Activated CD4-positive, alpha-beta T cell treated with anti-CD3 and anti-CD28 coated beads, Interleukin-2, amount 10 ng/mL, durations not matched to agents 24 days and 14 days (primary cell): ENCODE measurements at regions not wholly inside any gene's neighbourhood (a gene's known extent, or its start where the extent isn't known, plus 50 kb on each side); places are given as distances from the start of the nearest gene placed in this dataset.
"Not testable (repeated sequence)": the region's sequence is repeated elsewhere in the genome, so short reads cannot be mapped to it uniquely, and the experiment has no call there.

Experiments
- DNase-seq: peaks from one replicate; pipeline ENCODE4 v3.0.0; 2022
- H3K27ac Mint-ChIP-seq: one replicate; pipeline ENCODE4 v1.8.0; 2022; ENCODE audit warnings: mild to moderate bottlenecking, mixed read lengths
- H3K27me3 Mint-ChIP-seq: one replicate; pipeline ENCODE4 v1.8.0; 2022; ENCODE audit warnings: mixed read lengths
- H3K36me3 Mint-ChIP-seq: one replicate; pipeline ENCODE4 v1.8.0; 2022; ENCODE audit warnings: low read depth, mild to moderate bottlenecking, mixed read lengths
- H3K4me1 Mint-ChIP-seq: one replicate; pipeline ENCODE4 v1.8.0; 2021; ENCODE audit warnings: mixed read lengths
- H3K4me3 Mint-ChIP-seq: one replicate; pipeline ENCODE4 v1.8.0; 2022; ENCODE audit warnings: mild to moderate bottlenecking, moderate library complexity, mixed read lengths
- H3K9me3 Mint-ChIP-seq: one replicate; pipeline ENCODE4 v1.8.0; 2021; ENCODE audit warnings: mixed read lengths
- intact Hi-C: fragments of 100-400 bp; cut with micrococcal nuclease; formaldehyde crosslinking; loops from one replicate; pipeline ENCODE4 v1.15.1; 2023

DNA sequence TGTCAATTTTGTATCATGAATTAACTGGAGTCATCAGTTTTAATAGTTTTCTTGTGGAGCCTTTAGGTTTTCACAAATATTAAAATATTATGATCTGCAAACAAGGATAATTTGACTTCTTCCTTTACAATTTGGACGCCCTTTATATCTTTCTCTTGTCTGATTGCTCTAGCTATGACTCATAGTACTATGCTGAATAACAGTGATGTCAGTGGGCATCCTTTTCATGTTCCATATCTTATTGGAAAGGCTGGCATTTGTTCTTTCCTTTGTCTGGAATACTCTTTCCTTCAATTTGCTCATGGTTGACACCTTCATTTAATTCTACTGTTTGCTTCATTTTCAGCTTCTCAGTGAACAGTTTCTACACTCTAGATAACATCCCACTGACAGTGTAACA is 1129.3 kb downstream of the SLITRK5 start:
- Mint-ChIP-seq H3K36me3 (no peaks in the 10 kb centered on the region), H3K9me3 (no peaks in the 10 kb centered on the region), H3K27ac (no peak overlapping the region), H3K27me3 (no peaks in the 10 kb centered on the region), H3K4me1 (no peaks in the 10 kb centered on the region), H3K4me3 (no peak overlapping the region)
- DNase-seq: no peak
- intact Hi-C loops: no loop called here

DNA sequence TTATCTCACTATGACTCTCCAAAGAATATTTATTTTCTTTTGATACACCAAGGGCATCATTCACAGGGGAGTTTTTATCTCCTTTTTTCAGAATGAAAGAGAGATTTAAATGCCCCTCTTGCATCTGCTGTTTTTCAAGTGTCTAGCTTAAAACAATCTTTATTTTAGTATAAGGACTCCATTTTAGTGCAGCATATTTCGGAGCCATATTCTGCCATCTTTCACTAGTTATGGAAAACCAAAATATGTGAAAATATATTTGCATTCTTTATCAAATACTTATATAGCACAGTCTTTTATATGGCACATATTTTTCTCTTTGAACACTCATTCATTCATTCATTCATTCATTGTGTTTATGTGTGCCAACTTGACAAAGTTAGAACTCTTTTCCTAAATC is 1130.2 kb downstream of the SLITRK5 start:
- Mint-ChIP-seq H3K4me1 (no peaks in the 10 kb centered on the region), H3K27me3 (no peaks in the 10 kb centered on the region), H3K27ac (no peak overlapping the region), H3K36me3 (no peaks in the 10 kb centered on the region), H3K9me3 (no peaks in the 10 kb centered on the region), H3K4me3 (no peak overlapping the region)
- intact Hi-C loops: no loop called here
- DNase-seq: no peak

DNA sequence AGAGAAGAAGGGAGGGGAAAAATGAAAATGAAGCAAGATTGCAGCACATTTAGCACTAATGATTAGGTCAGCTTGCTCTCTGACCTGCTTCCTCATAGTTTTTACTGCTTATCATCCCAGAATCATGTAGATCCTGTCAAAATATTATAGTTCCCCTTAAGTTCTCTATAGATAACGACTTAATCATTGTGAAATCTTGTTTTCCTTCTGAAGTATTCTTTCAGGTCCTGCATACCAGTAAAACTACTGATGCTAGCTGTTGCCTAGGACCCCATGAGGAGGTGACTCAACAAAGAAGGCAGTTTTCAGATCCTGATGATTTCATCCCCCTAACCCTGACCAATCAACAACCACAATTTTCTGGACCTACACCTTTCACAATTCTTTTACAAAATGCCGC is 1131.7 kb downstream of the SLITRK5 start:
- H3K27ac Mint-ChIP-seq: no peak overlapping the region
- intact Hi-C loops: no loop called here
- no peaks in the 10 kb centered on the region for H3K4me1 Mint-ChIP-seq
- DNase-seq: no peak
- H3K9me3 Mint-ChIP-seq: no peaks in the 10 kb centered on the region
- H3K36me3 Mint-ChIP-seq: no peaks in the 10 kb centered on the region
- H3K4me3 Mint-ChIP-seq: no peak overlapping the region
- H3K27me3 Mint-ChIP-seq: no peaks in the 10 kb centered on the region

DNA sequence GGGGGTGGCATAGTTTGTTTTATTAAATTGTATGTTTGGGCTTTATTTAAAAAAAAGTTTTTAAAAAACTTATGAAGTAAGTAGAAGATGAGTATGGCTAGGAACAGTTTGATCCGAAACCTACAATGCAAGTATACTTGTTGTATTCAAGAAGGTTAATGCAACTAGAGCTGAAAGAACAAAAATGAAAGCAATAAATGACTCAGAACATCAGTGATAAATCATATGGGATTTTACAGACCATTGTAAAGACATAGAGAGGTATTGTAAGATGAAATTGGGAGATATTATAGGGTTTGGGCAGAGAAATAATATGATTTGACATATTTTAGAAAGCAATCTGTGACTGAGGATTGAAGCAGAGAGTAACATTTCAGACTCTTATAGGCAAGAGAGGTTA is 1135.3 kb downstream of the SLITRK5 start:
- intact Hi-C loops: no loop called here
- no peak for DNase-seq
- Mint-ChIP-seq H3K9me3 (peaks cover 5% of the 10 kb centered on the region), H3K4me1 (no peaks in the 10 kb centered on the region), H3K27ac (no peak overlapping the region), H3K4me3 (no peak overlapping the region), H3K36me3 (no peaks in the 10 kb centered on the region), H3K27me3 (no peaks in the 10 kb centered on the region)

DNA sequence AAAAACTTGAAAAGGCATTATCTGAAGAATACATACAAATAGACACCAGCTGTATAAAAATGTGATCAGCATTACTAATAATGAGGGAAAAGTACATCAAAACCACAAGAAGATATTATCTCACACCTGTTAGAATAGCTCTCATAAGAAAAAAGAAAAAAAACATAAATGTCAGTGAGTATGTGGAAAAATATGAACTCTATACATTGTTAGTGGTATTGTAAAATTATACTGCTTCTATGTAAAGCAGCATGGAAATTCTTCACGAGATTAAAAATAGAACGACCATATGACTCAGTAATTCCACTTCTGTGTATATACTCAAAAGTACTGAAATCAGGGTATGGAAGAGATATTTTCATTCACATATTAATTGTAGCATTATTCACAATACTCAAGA is 1146.4 kb downstream of the SLITRK5 start:
- no peak overlapping the region for H3K4me3 Mint-ChIP-seq
- H3K36me3 Mint-ChIP-seq: no peaks in the 10 kb centered on the region
- no peaks in the 10 kb centered on the region for H3K27me3 Mint-ChIP-seq
- intact Hi-C loops: no loop called here
- H3K9me3 Mint-ChIP-seq: peaks cover 3% of the 10 kb centered on the region
- no peak overlapping the region for H3K27ac Mint-ChIP-seq
- no peak for DNase-seq
- no peaks in the 10 kb centered on the region for H3K4me1 Mint-ChIP-seq

DNA sequence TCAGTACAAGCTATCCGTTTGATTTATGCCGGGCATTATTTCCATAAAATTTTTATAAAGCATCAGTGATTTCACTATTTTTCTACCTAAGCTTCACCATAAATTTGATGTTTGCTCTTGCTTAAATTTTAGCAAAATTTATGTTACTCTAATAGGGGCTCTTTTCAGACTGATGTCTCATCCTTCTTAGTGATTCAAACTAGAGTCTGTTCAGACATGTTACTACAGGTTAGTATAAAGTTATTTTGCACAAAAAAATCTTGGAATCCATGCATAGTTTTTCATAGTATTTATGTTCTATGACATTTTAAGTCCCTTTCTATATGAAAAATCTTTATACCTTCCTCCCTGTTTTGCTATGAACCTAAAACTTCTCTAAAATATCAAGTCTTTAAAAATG is 1151.9 kb downstream of the SLITRK5 start:
- Mint-ChIP-seq H3K9me3 (no peaks in the 10 kb centered on the region), H3K27ac (no peak overlapping the region), H3K4me1 (no peaks in the 10 kb centered on the region), H3K36me3 (no peaks in the 10 kb centered on the region), H3K27me3 (no peaks in the 10 kb centered on the region), H3K4me3 (no peak overlapping the region)
- DNase-seq: no peak
- intact Hi-C loops: no loop called here

DNA sequence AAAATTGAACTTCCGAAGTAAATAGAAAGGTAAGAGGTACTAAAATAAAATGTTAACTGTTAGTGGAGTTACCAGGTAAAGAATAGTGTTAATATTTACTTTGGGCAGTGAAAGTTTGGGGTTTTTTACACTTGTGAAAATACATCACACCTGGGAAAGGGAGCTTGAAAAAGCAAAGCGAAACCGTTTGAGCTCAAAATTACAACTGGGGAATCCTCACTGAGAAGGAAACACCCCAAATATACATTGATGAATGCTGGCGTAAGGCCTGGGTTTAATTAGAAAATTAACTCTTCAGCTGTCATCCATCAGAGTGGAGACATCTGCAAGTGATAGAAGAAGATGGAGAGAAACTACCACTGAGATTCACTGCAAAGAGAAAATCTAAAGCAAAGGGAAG is 1153.0 kb downstream of the SLITRK5 start:
- Mint-ChIP-seq H3K27me3 (no peaks in the 10 kb centered on the region), H3K36me3 (no peaks in the 10 kb centered on the region), H3K4me1 (no peaks in the 10 kb centered on the region), H3K9me3 (no peaks in the 10 kb centered on the region), H3K27ac (no peak overlapping the region), H3K4me3 (no peak overlapping the region)
- DNase-seq: no peak
- intact Hi-C loops: no loop called here

DNA sequence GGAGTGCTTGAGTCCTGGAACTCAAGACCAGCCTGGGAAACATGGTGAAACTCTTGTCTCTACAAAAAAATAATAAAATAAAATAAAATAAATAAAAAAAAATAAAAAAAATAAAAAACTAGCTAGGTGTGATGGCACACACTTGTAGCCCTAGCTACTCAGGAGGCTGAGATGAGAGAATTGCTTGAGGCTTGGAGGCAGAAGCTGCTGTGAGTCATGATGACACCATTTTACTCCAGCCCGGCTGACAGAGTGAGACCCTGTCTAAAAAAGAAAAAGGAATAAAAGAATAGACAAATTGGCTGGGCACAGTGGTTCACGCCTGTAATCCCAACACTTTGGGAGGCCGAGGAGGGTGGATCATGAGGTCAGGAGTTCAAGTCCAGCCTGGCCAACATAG is 1168.9 kb downstream of the SLITRK5 start:
- no peak overlapping the region for H3K4me3 Mint-ChIP-seq
- no peaks in the 10 kb centered on the region for H3K27me3 Mint-ChIP-seq
- H3K36me3 Mint-ChIP-seq: no peaks in the 10 kb centered on the region
- no peaks in the 10 kb centered on the region for H3K4me1 Mint-ChIP-seq
- DNase-seq: no peak
- H3K27ac Mint-ChIP-seq: no peak overlapping the region
- peaks cover 8% of the 10 kb centered on the region for H3K9me3 Mint-ChIP-seq
- intact Hi-C loops: no loop called here

DNA sequence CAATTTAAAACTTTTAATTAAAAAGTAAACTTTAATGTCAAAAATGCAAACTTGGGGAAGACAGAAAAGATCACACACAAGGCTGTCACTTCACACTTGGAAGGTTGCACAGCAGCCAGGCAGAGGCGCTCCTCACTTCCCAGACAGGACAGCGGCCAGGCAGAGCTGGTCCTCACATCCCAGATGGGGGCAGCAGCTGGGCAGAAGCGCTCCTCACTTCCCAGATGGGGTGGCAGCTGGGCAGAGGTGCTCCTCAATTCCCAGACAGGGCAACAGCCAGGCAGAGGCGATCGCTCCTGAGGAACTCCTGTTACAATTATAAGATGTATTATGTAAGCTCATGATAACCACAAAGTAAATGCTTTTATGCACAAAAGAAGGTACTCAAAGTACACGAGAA is 1181.1 kb downstream of the SLITRK5 start:
- DNase-seq, H3K36me3 Mint-ChIP-seq, H3K4me1 Mint-ChIP-seq, H3K27ac Mint-ChIP-seq, H3K9me3 Mint-ChIP-seq, H3K4me3 Mint-ChIP-seq, intact Hi-C loops, H3K27me3 Mint-ChIP-seq: not testable (repeated sequence)

DNA sequence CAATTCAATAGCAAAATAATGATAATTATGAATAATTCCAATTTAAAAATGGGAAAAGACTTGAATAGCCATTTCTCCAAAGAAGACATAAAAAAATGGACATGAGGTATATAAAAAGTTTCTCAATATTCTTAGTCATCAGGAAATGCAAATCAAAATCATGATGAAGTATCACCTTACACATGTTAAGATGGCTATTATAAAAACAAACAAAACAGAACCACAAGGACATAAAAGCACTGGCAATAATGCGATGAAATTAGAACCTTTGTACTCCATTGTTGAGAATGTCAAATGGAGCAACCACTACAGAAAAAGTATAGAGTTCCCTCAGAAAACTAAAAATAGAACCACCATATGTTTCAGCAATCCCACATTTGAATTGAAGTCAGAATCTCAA is 1186.1 kb downstream of the SLITRK5 start:
- DNase-seq: no peak
- no peaks in the 10 kb centered on the region for H3K4me1 Mint-ChIP-seq
- intact Hi-C loops: no loop called here
- no peaks in the 10 kb centered on the region for H3K9me3 Mint-ChIP-seq
- no peaks in the 10 kb centered on the region for H3K27me3 Mint-ChIP-seq
- no peak overlapping the region for H3K4me3 Mint-ChIP-seq
- H3K27ac Mint-ChIP-seq: no peak overlapping the region
- H3K36me3 Mint-ChIP-seq: no peaks in the 10 kb centered on the region

DNA sequence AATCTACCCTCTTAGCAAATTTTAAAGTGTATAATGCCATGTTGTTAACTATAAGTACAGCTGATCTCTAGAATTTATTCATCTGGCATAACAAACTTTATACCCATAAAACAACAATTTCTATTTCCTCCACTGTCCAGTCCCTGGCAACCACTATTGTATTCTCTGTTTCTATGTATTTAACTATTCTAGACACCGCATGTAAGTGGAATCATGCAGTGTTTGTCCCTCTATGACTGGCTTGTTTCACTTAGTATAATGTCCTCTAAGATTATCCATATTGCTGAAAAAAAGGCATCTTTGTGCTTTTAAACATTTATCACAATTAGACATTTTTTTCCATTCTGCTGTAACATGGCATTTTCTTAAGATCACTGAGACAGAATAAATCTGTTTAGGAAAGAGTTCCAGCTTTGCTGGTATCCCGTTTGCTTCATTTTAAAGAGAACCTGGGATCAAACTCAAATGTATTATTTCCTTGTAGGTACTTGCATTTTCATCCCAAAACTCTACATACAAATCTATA is 1191.0 kb downstream of the SLITRK5 start:
- Mint-ChIP-seq H3K27ac (no peak overlapping the region), H3K9me3 (no peaks in the 10 kb centered on the region), H3K4me1 (no peaks in the 10 kb centered on the region), H3K27me3 (no peaks in the 10 kb centered on the region), H3K36me3 (no peaks in the 10 kb centered on the region), H3K4me3 (no peak overlapping the region)
- intact Hi-C loops: no loop called here
- DNase-seq: no peak

DNA sequence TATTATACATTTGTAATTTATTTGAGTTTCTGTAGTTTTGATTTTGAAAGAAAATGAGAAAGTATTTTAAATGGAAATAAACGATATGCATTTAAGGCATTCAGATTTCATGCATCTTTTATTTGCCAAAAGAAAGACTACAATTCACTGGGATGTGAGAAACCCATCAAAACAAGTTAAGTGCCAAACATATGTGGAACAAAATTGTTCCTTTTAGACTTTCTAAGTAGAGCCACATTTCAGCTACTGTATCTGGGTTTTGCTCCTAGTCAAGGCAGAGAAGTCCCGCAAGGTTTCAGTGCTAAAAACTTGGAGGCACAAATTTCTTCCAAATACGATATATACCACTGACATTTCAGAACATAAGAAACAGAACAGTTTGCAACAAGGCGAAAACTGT is 1191.9 kb downstream of the SLITRK5 start:
- Mint-ChIP-seq H3K36me3 (no peaks in the 10 kb centered on the region), H3K4me3 (no peak overlapping the region), H3K27ac (no peak overlapping the region), H3K9me3 (no peaks in the 10 kb centered on the region), H3K4me1 (no peaks in the 10 kb centered on the region), H3K27me3 (no peaks in the 10 kb centered on the region)
- DNase-seq: no peak
- intact Hi-C loops: no loop called here

DNA sequence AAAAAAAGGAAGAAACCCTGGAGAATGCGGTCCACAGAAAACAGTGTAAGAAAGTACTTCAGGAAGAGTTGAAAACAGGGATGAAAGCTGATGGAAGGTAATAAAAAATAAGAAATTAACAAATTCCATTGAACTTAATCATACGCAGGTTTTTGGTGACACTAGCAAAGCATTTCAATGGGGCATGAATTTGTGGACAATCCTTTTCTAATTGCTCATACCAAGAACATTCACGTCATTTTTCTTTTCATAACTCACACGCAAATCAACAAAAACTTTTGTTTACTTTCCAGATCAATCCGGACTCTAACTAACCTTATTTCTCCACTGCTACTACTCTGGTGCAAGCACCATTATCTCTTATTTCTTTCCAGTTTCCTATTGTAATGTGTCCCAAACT is 1195.0 kb downstream of the SLITRK5 start:
- H3K4me3 Mint-ChIP-seq: no peak overlapping the region
- no peak overlapping the region for H3K27ac Mint-ChIP-seq
- DNase-seq: no peak
- no peaks in the 10 kb centered on the region for H3K4me1 Mint-ChIP-seq
- no peaks in the 10 kb centered on the region for H3K27me3 Mint-ChIP-seq
- no peaks in the 10 kb centered on the region for H3K9me3 Mint-ChIP-seq
- intact Hi-C loops: no loop called here
- no peaks in the 10 kb centered on the region for H3K36me3 Mint-ChIP-seq

DNA sequence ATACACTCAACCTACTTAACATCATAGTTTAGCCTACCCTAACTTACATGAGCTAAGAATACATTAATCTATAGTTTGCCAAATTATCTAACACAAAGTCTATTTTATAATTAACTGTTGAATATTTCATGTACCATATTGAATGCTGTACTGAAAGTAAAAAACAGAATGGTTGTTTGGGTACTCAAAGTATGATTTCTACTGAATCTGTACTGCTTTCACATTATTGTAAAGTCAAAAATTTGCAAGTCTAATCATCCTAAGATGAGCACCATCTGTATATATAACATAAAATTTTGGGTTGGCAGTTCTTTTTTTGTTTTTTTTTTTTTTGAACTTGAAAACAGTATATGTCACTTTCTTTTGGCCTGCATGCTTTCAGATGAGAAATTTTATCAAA is 1212.6 kb downstream of the SLITRK5 start:
- H3K36me3 Mint-ChIP-seq: no peaks in the 10 kb centered on the region
- H3K27me3 Mint-ChIP-seq: no peaks in the 10 kb centered on the region
- H3K4me1 Mint-ChIP-seq: no peaks in the 10 kb centered on the region
- intact Hi-C loops: no loop called here
- no peak overlapping the region for H3K4me3 Mint-ChIP-seq
- no peak overlapping the region for H3K27ac Mint-ChIP-seq
- H3K9me3 Mint-ChIP-seq: peaks cover 5% of the 10 kb centered on the region
- DNase-seq: no peak

DNA sequence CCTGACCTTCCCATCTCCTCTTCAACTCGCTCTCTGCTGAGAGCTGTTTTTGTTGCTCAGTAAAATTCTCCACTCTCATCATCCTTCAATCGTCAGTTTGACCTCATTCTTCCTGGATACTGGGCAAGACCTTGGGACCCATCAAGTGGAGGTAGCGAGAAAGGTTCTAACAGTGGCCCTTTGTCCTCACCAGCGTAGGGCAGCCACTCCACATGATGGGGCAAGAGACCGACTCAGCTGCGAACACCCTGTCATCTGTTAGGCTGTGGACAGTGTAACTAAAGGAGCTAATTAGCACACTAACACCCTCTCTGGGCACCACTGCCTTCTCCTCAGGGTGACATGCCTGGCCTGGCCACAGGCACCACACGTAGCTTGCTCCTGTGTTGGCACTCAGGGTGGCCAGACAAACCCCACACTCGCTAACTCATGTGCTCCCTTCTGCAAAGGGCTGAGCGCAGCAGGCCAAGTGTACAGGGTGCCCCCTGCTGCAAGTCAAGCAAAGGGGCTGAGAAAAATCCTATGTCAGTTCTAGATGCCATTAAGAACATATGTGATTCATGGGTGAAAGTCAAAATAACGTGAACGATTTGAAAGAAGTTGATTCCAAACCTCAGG is 1216.0 kb downstream of the SLITRK5 start:
- Mint-ChIP-seq H3K27ac (no peak overlapping the region), H3K4me3 (no peak overlapping the region), H3K4me1 (no peaks in the 10 kb centered on the region), H3K9me3 (no peaks in the 10 kb centered on the region), H3K36me3 (no peaks in the 10 kb centered on the region), H3K27me3 (no peaks in the 10 kb centered on the region)
- DNase-seq: no peak
- intact Hi-C loops: no loop called here
